ENCODE measurements at regions not wholly inside any gene's neighbourhood (a gene's known extent, or its start where the extent isn't known, plus 50 kb on each side); places are given as distances from the start of the nearest gene placed in this dataset.

- TF ChIP-seq CTCF (IDR thresholded peaks at IDR 0.05; ENCODE audit: insufficient read depth, low read length) (no peak), POLR2AphosphoS5 (IDR thresholded peaks at IDR 0.05; ENCODE audit: low read depth) (no peak), GABPA (IDR thresholded peaks at IDR 0.05; ENCODE audit: low read depth) (no peak), REST (IDR thresholded peaks at IDR 0.05; ENCODE audit: insufficient replicate concordance, low read depth) (no peak), SPI1 (IDR thresholded peaks at IDR 0.05; ENCODE audit: borderline replicate concordance, low read depth) (no peak)
Measured at GRCh38 chr2:49577041-49577440, 422.7 kb upstream of the FSHR start.
